SK-N-MC (cell line): ENCODE measurements at regions not wholly inside any gene's neighbourhood (a gene's known extent, or its start where the extent isn't known, plus 50 kb on each side); places are given as distances from the start of the nearest gene placed in this dataset.

Experiments used
- EZH2 ChIP-seq: fragments of 200-600 bp; sonication (generic); IDR thresholded peaks from one replicate; pipeline ENCODE4 v1.6.1; 2017; ENCODE audit warnings: antibody characterized with exemption
- FOXP2 ChIP-seq: optimal IDR thresholded peaks from 2 replicates; pipeline ENCODE3; 2011; ENCODE audit warnings: mild to moderate bottlenecking, moderate library complexity; ENCODE audit not compliant: insufficient read depth; ENCODE audit errors: extremely low read length, control extremely low read depth
- POLR2AphosphoS5 ChIP-seq: IDR thresholded peaks from 2 replicates; pipeline ENCODE4 v1.6.1; 2012; ENCODE audit warnings: mild to moderate bottlenecking, low read depth, low read length, borderline replicate concordance

GRCh38 chr6:8831366-8832152 lies 396.2 kb upstream of the SLC35B3 start:
- TF ChIP-seq POLR2AphosphoS5 (no peak), EZH2 (no peak), FOXP2 (no peak)
